ENCODE measurements at regions not wholly inside any gene's neighbourhood (a gene's known extent, or its start where the extent isn't known, plus 50 kb on each side); places are given as distances from the start of the nearest gene placed in this dataset.

DNA sequence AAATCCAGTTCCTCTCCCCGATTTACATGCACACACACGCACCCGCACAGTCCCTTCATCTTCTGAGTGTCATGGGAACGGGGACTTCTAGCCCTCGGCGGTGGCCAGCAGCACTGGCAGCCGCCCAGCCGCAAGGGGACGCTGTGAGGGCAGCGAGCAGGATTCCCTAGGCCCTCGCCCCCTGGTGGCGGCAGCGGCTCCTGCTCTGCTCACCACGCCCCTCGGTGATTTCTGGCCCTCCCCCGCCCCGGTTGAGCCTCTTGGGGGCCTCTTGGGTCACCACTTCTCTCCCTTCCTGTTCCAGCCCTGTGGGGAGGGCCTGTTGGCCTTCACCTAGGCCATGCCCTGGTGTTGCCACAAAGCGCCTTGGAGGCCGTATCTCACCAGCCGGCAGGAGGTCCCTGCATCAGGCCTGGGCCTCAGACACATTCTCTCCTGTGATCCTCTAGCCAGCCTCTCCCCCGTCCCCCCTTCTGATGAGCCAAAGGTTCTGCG, 75.2 kb upstream of the KSR1 start:
- H3K27me3 ChIP-seq (ENCODE audit: control insufficient read depth, insufficient read depth, low read length) = no peaks in the 10 kb centered on the region
- FAIRE-seq = no peak
- TF ChIP-seq, protein P1, sequence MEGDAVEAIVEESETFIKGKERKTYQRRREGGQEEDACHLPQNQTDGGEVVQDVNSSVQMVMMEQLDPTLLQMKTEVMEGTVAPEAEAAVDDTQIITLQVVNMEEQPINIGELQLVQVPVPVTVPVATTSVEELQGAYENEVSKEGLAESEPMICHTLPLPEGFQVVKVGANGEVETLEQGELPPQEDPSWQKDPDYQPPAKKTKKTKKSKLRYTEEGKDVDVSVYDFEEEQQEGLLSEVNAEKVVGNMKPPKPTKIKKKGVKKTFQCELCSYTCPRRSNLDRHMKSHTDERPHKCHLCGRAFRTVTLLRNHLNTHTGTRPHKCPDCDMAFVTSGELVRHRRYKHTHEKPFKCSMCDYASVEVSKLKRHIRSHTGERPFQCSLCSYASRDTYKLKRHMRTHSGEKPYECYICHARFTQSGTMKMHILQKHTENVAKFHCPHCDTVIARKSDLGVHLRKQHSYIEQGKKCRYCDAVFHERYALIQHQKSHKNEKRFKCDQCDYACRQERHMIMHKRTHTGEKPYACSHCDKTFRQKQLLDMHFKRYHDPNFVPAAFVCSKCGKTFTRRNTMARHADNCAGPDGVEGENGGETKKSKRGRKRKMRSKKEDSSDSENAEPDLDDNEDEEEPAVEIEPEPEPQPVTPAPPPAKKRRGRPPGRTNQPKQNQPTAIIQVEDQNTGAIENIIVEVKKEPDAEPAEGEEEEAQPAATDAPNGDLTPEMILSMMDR (IDR thresholded peaks at IDR 0.05; ENCODE audit: borderline replicate concordance, extremely low read depth, insufficient read depth) = peak; percentile 71
- H3K4me1 ChIP-seq (ENCODE audit: control insufficient read depth in 2 of 3, insufficient read depth in 2 of 3, low read depth in 1 of 3, low read length in 3 of 3) = peaks cover 0 to 13% (median 7%) of the 10 kb centered on the region in 3 donors
- no peaks in the 10 kb centered on the region for H3K9me3 ChIP-seq (ENCODE audit: control insufficient read depth in 2 of 3, insufficient read depth in 1 of 3, low read length in 3 of 3)
- no peak overlapping the region for H3K27ac ChIP-seq (ENCODE audit: low read depth in 2 of 2, low read length in 2 of 2)
- no peaks in the 10 kb centered on the region for H3K36me3 ChIP-seq (ENCODE audit: control insufficient read depth in 2 of 3, insufficient read depth in 3 of 3, low read length in 3 of 3)
- H3K4me3 ChIP-seq (ENCODE audit: low read length in 3 of 3) = peak overlapping the region in 1 of 3 donors; percentile 48
- intact Hi-C loops (cut with DNase I) = loop anchor here (10.0 kb wide), 1 partner anchor 74 kb away; the partner anchor contains the start of gene KSR1
- peak in 4 of 5 donors; percentile 37 to 86 (median 58) for DNase-seq
- peak overlapping the region in 1 of 3 donors; percentile 47 for H3K9ac ChIP-seq (ENCODE audit: low read length in 3 of 3)

DNA sequence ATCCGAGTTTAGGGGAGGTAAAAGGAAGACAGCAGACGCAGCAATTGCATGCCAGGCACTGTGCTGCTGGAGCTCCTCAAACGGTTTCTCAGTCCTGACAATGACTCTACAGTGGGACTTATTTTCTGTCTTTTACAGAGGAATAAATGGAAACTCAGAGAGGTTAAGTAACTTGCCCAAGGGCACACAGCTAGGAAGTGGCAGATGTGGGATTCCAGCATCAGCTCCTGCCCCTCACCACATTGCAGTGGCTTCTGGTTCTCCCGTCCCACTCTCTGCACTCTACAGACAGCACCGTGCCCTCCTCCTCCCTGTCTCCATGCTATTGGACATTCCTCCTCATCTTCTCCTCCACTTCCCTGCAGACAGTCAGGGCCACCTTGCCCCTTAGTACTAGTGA, 74.2 kb upstream of the KSR1 start:
- Histone ChIP-seq H3K9me3 (ENCODE audit: control insufficient read depth in 2 of 3, insufficient read depth in 1 of 3, low read length in 3 of 3) (no peaks in the 10 kb centered on the region), H3K27ac (ENCODE audit: low read depth in 2 of 2, low read length in 2 of 2) (no peak overlapping the region), H3K4me1 (ENCODE audit: control insufficient read depth in 2 of 3, insufficient read depth in 2 of 3, low read depth in 1 of 3, low read length in 3 of 3) (peaks cover 0 to 13% (median 7%) of the 10 kb centered on the region in 3 donors), H3K4me3 (ENCODE audit: low read length in 3 of 3) (no peak overlapping the region), H3K36me3 (ENCODE audit: control insufficient read depth in 2 of 3, insufficient read depth in 3 of 3, low read length in 3 of 3) (no peaks in the 10 kb centered on the region), H3K27me3 (ENCODE audit: control insufficient read depth, insufficient read depth, low read length) (no peaks in the 10 kb centered on the region), H3K9ac (ENCODE audit: low read length in 3 of 3) (no peak overlapping the region)
- FAIRE-seq (no peak), DNase-seq (no peak)
- TF ChIP-seq, protein P1 (IDR thresholded peaks at IDR 0.05; ENCODE audit: borderline replicate concordance, extremely low read depth, insufficient read depth) = no peak
- intact Hi-C loops (cut with DNase I) = loop anchor here (10.0 kb wide), 1 partner anchor 73 kb away; the partner anchor contains the start of gene KSR1

- no peaks in the 10 kb centered on the region for H3K27me3 ChIP-seq (ENCODE audit: control insufficient read depth, insufficient read depth, low read length)
- H3K4me1 ChIP-seq (ENCODE audit: control insufficient read depth in 2 of 3, insufficient read depth in 2 of 3, low read depth in 1 of 3, low read length in 3 of 3) = peaks cover 0 to 13% (median 7%) of the 10 kb centered on the region in 3 donors
- no peaks in the 10 kb centered on the region for H3K36me3 ChIP-seq (ENCODE audit: control insufficient read depth in 2 of 3, insufficient read depth in 3 of 3, low read length in 3 of 3)
- intact Hi-C loops (cut with DNase I) = loop anchor here (10.0 kb wide), 1 partner anchor 71 kb away; the partner anchor contains the start of gene KSR1
- DNase-seq (peak in 1 of 5 donors; percentile 47), FAIRE-seq (no peak)
- TF ChIP-seq, protein P1 (IDR thresholded peaks at IDR 0.05; ENCODE audit: borderline replicate concordance, extremely low read depth, insufficient read depth) = peak; percentile 4
- no peaks in the 10 kb centered on the region for H3K9me3 ChIP-seq (ENCODE audit: control insufficient read depth in 2 of 3, insufficient read depth in 1 of 3, low read length in 3 of 3)
- no peak overlapping the region for H3K9ac ChIP-seq (ENCODE audit: low read length in 3 of 3)
- no peak overlapping the region for H3K27ac ChIP-seq (ENCODE audit: low read depth in 2 of 2, low read length in 2 of 2)
- H3K4me3 ChIP-seq (ENCODE audit: low read length in 3 of 3) = no peak overlapping the region
These were observed 72.0 kb upstream of the KSR1 start for GRCh38 chr17:27384261-27384701.

Measured in kidney (tissue), 13 donors.